ENCODE measurements at regions not wholly inside any gene's neighbourhood (a gene's known extent, or its start where the extent isn't known, plus 50 kb on each side); places are given as distances from the start of the nearest gene placed in this dataset.

DNA sequence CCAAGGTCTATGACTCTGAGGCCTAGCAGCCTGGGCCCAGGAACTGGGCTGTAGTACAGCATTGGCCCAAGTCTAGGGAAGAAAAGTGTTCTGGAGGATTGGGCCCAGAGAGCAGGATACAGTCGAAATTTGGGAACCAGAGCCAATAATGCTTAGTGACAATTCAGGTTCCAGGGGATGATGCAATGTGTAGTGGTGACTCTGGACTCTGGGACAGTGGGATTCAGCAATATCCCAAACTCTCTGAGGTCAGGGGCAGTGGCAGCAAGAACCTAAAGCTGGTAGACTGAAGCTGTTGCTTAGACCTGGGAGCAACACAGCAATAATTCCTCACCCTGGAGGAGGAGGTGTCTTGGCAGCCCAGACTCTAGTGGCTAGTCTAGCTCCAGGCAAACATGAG, 545.5 kb upstream of the ARGLU1 start:
- Histone ChIP-seq H3K4me3 (replicated peaks in 1 of 3; ENCODE audit: insufficient read depth in 1 of 3, low read depth in 1 of 3, low read length in 3 of 3) (no peak overlapping the region), H3K9me3 (replicated peaks; ENCODE audit: control insufficient read depth, insufficient read depth, low read length) (no peaks in the 10 kb centered on the region), H4K20me1 (replicated peaks; ENCODE audit: control insufficient read depth, extremely low read depth, insufficient read depth, low read length) (no peaks in the 10 kb centered on the region), H3K4me1 (ENCODE audit: control insufficient read depth, extremely low read depth, insufficient read depth, low read length) (no peaks in the 10 kb centered on the region), H3K9me1 (replicated peaks; ENCODE audit: control insufficient read depth, extremely low read depth, insufficient read depth, low read length) (no peaks in the 10 kb centered on the region), H3K79me2 (ENCODE audit: control insufficient read depth, insufficient read depth, low read length) (no peaks in the 10 kb centered on the region), H3K27me3 (ENCODE audit: control insufficient read depth in 2 of 2, insufficient read depth in 2 of 2, low read length in 2 of 2) (peaks cover 0 to 3% of the 10 kb centered on the region in 2 experiments), H3K27ac (ENCODE audit: insufficient read depth, low read depth, low read length) (no peak overlapping the region), H2AFZ (ENCODE audit: low read depth, low read length) (no peak overlapping the region), H3K9ac (replicated peaks; ENCODE audit: extremely low read depth, insufficient read depth, low read length) (no peak overlapping the region), H3K4me2 (ENCODE audit: insufficient read depth, low read length) (no peak overlapping the region), H3K36me3 (ENCODE audit: control insufficient read depth in 2 of 2, extremely low read depth in 1 of 2, insufficient read depth in 2 of 2, low read length in 2 of 2) (no peaks in the 10 kb centered on the region)
- TF ChIP-seq EZH2 (IDR thresholded peaks at IDR 0.05; ENCODE audit: borderline replicate concordance, low read depth, low read length, severe bottlenecking), result no peak
- no TSS peak for BruUV-seq (replicated peaks)
- no peak for FAIRE-seq
- no peak for DNase-seq (ENCODE audit: low read depth, low spot score)
- ChIA-PET CTCF (interaction anchor here (1.6 kb wide), 1 partner anchor 10 kb away, joined by 5 read pairs; no protein-coding TSS in a partner anchor), POLR2A (no interaction called here)
- dilution Hi-C loops (cut with MboI; ENCODE audit: extremely low pct_ligation_motif_present, low sequenced_read_pairs) (no loop called here), intact Hi-C loops (cut with micrococcal nuclease) (loop anchor here (10.0 kb wide), 1 partner anchor 1109 kb away; no protein-coding TSS in a partner anchor)

DNA sequence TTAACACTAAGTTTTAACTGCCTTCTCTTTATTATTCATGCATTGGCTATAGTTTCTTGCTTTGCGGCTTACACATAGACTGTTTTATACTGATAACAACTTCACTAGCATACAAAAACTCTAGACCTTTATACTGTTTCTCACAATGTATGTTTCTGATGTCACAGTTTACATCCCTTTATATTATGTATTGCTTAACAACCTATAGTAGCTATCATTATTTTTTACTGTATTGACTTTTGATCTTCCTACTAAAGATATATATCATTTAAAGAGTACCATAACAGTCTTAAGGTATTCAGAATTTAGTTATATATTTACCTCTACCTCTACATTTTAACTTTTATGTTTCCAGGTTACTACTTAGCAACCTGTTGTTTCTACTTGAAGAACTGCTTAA, 543.3 kb upstream of the ARGLU1 start:
- intact Hi-C loops (cut with micrococcal nuclease), result loop anchor here (10.0 kb wide), 1 partner anchor 1106 kb away; no protein-coding TSS in a partner anchor
- ChIA-PET CTCF (no interaction called here), POLR2A (no interaction called here)
- no peak overlapping the region for H2AFZ ChIP-seq (ENCODE audit: low read depth, low read length)
- no peak for FAIRE-seq
- BruUV-seq (replicated peaks), result no TSS peak
- DNase-seq (ENCODE audit: low read depth, low spot score), result no peak
- dilution Hi-C loops (cut with MboI; ENCODE audit: extremely low pct_ligation_motif_present, low sequenced_read_pairs), result no loop called here
- H3K27me3 ChIP-seq (ENCODE audit: control insufficient read depth in 2 of 2, insufficient read depth in 2 of 2, low read length in 2 of 2), result no peaks in the 10 kb centered on the region
- H3K4me3 ChIP-seq (replicated peaks in 1 of 3; ENCODE audit: insufficient read depth in 1 of 3, low read depth in 1 of 3, low read length in 3 of 3), result no peak overlapping the region
- H3K79me2 ChIP-seq (ENCODE audit: control insufficient read depth, insufficient read depth, low read length), result no peaks in the 10 kb centered on the region
- no peaks in the 10 kb centered on the region for H3K9me1 ChIP-seq (replicated peaks; ENCODE audit: control insufficient read depth, extremely low read depth, insufficient read depth, low read length)
- no peak overlapping the region for H3K4me2 ChIP-seq (ENCODE audit: insufficient read depth, low read length)
- H3K9me3 ChIP-seq (replicated peaks; ENCODE audit: control insufficient read depth, insufficient read depth, low read length), result no peaks in the 10 kb centered on the region
- no peak overlapping the region for H3K27ac ChIP-seq (ENCODE audit: insufficient read depth, low read depth, low read length)
- no peaks in the 10 kb centered on the region for H3K36me3 ChIP-seq (ENCODE audit: control insufficient read depth in 2 of 2, extremely low read depth in 1 of 2, insufficient read depth in 2 of 2, low read length in 2 of 2)
- H3K9ac ChIP-seq (replicated peaks; ENCODE audit: extremely low read depth, insufficient read depth, low read length), result no peak overlapping the region
- TF ChIP-seq JUN (IDR thresholded peaks at IDR 0.05; ENCODE audit: borderline replicate concordance, insufficient read depth, insufficient read length, low read depth), result no peak
- no peak for TF ChIP-seq POLR2AphosphoS5 (IDR thresholded peaks at IDR 0.05; ENCODE audit: insufficient read depth, low read depth, low read length)
- TF ChIP-seq, protein P1, sequence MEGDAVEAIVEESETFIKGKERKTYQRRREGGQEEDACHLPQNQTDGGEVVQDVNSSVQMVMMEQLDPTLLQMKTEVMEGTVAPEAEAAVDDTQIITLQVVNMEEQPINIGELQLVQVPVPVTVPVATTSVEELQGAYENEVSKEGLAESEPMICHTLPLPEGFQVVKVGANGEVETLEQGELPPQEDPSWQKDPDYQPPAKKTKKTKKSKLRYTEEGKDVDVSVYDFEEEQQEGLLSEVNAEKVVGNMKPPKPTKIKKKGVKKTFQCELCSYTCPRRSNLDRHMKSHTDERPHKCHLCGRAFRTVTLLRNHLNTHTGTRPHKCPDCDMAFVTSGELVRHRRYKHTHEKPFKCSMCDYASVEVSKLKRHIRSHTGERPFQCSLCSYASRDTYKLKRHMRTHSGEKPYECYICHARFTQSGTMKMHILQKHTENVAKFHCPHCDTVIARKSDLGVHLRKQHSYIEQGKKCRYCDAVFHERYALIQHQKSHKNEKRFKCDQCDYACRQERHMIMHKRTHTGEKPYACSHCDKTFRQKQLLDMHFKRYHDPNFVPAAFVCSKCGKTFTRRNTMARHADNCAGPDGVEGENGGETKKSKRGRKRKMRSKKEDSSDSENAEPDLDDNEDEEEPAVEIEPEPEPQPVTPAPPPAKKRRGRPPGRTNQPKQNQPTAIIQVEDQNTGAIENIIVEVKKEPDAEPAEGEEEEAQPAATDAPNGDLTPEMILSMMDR (IDR thresholded peaks at IDR 0.05; ENCODE audit: extremely low read depth in 1 of 2, insufficient read depth in 1 of 2, low read depth in 1 of 2, low read length in 2 of 2), result no peak
- no peaks in the 10 kb centered on the region for H3K4me1 ChIP-seq (ENCODE audit: control insufficient read depth, extremely low read depth, insufficient read depth, low read length)
- no peaks in the 10 kb centered on the region for H4K20me1 ChIP-seq (replicated peaks; ENCODE audit: control insufficient read depth, extremely low read depth, insufficient read depth, low read length)
